H7 (cell line): ENCODE measurements at regions not wholly inside any gene's neighbourhood (a gene's known extent, or its start where the extent isn't known, plus 50 kb on each side); places are given as distances from the start of the nearest gene placed in this dataset.

ENCODE experiments used
- DNase-seq: peaks from one replicate; pipeline ENCODE4 v3.0.0; 2012
- H3K27me3 ChIP-seq: 2 replicates; pipeline ENCODE4 v1.6.0; 2011; ENCODE audit warnings: mild to moderate bottlenecking, low read length; ENCODE audit not compliant: control insufficient read depth, insufficient read depth
- H3K36me3 ChIP-seq: replicated peaks from 2 replicates; pipeline ENCODE4 v1.5.1; 2011; ENCODE audit warnings: low read length; ENCODE audit not compliant: control insufficient read depth, insufficient read depth
- H3K4me3 ChIP-seq: 2 replicates; pipeline ENCODE4 v1.5.1; 2011; ENCODE audit warnings: low read depth, mild to moderate bottlenecking, control low read depth, low read length, moderate library complexity; ENCODE audit not compliant: insufficient read depth

DNA sequence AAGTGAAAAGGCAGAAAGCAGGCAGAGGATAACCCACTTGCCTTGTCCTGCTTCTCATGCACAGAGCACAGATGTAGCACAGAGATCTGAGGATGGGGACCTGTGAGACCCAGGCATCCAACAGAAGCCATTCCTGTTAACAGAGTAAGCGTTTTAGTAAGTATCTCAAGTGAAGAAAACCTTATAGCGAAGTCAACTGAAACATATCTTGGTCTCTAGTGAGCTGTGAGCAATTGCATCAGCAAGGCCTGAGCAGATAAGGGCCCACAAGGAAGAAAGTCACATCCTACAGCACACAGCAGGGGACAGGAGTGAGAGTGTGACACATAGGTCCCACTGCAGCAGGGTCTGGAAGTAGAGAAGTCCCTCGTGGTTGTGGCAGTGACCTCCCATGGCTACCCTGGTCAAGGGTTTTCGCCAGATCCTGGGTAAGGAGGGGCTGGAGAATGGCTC lies 248.7 kb upstream of the TNP1 start:
- no peaks in the 10 kb centered on the region for H3K36me3 ChIP-seq
- H3K27me3 ChIP-seq = no peaks in the 10 kb centered on the region
- H3K4me3 ChIP-seq = no peak overlapping the region
- no peak for DNase-seq

DNA sequence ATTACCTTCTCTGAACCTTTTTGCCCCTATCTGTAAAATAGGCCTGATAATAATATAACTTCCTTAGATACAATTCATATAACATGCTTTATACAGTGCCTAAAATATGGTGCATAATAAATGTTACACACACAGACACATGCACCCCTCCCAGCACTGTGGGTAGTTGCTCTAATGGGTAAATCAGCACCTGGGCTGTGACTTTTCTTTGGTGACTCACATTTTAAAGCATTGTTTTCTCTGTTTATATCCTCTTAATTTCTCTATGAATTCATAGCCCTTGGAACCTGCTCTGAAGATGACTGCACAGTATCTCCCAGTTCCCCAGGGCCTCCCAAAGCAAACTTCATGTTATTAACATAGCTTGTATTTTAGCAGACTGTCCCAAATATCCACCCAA lies 248.2 kb upstream of the TNP1 start:
- Histone ChIP-seq H3K4me3 (no peak overlapping the region), H3K27me3 (no peaks in the 10 kb centered on the region), H3K36me3 (no peaks in the 10 kb centered on the region)
- no peak for DNase-seq

DNA sequence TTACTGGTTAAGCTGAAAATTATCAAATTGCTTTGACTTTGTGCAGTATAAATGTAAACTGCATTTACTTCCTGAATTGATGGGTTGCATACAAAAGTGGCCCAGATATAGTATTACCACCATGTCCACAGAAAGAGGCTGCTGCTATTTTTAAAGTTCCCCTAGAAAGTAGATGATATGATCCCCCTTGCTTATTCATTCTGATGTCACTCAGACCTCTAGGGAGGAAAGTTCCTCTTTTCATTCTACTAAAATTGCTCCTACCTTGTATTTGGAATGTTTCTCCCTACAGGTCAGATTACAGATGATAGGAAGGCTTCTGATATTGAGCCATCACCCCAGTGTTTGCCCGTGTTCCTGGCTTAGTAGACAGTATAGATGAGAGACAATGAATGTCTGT lies 247.6 kb upstream of the TNP1 start:
- Histone ChIP-seq H3K4me3 (no peak overlapping the region), H3K27me3 (no peaks in the 10 kb centered on the region), H3K36me3 (no peaks in the 10 kb centered on the region)
- no peak for DNase-seq

DNA sequence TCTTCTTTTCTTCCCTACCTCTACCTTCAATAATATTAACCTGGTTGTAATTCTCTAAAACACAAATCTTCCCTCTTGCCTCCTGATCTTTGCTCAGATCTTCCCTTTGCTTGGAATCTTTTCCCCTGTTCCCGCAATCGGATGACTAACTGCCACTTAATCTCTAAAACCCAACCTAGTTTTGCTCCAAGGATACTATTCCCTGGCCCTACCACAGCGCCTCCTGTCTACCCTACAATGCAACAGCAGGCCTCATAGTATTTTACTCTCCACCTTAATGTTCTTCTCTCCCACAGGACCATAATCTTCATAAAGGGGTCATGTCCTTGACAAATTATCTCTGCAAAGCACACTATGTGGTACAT lies 246.8 kb upstream of the TNP1 start:
- H3K4me3 ChIP-seq = no peak overlapping the region
- H3K27me3 ChIP-seq = no peaks in the 10 kb centered on the region
- no peak for DNase-seq
- no peaks in the 10 kb centered on the region for H3K36me3 ChIP-seq

GRCh38 chr2:217105733-217106649 lies 246.1 kb upstream of the TNP1 start:
- Histone ChIP-seq H3K27me3 (no peaks in the 10 kb centered on the region), H3K4me3 (no peak overlapping the region), H3K36me3 (no peaks in the 10 kb centered on the region)
- DNase-seq = no peak

DNA sequence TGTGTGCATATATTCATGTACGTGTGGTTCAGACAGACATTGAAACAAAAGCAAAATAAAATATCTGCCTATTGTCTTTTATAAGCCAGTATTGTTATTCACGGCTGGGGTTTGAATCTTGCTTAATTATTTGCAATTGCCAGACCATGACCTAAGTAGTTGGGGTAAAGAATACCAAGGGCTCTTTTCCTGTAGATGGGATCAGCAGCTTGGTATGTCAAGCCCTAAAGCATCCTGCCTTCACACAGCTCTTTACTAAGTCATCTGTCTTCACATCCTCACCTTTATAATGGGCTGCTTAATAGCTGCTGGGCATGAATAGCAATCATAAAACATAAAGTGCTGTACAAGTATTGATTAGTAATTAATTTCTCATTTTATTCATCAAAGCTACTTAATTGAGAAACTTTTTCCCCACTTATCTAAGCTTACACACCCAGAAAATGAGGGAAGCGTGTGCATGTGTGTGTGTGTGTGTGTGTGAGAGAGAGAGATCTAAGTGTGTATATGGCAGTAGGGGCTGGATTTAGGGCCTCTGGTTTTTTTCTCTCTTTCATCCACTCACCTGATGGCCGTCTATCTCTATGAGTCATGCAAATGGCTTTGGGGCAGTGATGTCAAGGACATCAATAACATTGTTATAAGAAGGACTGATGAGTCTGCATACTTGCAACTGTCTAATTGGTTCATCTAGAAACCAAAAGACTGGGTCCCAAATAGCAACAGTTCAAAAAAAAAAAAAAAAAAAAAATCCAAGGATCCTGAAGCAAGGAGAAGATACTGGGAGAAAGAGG lies 244.1 kb upstream of the TNP1 start:
- no peak overlapping the region for H3K4me3 ChIP-seq
- no peak for DNase-seq
- H3K36me3 ChIP-seq = no peaks in the 10 kb centered on the region
- H3K27me3 ChIP-seq = no peaks in the 10 kb centered on the region

- Histone ChIP-seq H3K27me3 (no peaks in the 10 kb centered on the region), H3K36me3 (no peaks in the 10 kb centered on the region), H3K4me3 (no peak overlapping the region)
- no peak for DNase-seq
These were observed 243.1 kb upstream of the TNP1 start for GRCh38 chr2:217102956-217103355.

DNA sequence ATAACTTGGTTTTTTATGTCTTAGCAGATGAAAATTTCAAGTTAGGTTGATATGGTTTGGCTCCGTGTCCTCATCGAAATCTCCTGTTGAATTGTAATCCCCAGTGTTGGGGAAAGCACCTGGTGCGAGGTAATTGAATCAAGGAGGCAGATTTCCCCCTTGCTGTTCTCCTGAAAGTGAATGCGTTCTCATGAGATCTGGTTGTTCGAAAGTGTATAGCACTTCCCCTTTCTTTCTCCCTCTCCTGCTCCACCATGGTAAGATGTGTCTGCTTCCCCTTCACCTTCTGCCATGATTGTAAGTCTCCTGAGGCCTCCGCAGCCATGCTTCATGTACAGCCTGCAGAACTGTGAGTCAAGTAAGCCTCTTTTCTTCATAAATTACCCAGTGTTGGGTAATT lies 242.1 kb upstream of the TNP1 start:
- H3K27me3 ChIP-seq = no peaks in the 10 kb centered on the region
- no peak for DNase-seq
- H3K36me3 ChIP-seq = no peaks in the 10 kb centered on the region
- H3K4me3 ChIP-seq = no peak overlapping the region

- Histone ChIP-seq H3K27me3 (no peaks in the 10 kb centered on the region), H3K4me3 (no peak overlapping the region), H3K36me3 (no peaks in the 10 kb centered on the region)
- no peak for DNase-seq
These were observed 239.7 kb upstream of the TNP1 start for GRCh38 chr2:217099561-217099960.

DNA sequence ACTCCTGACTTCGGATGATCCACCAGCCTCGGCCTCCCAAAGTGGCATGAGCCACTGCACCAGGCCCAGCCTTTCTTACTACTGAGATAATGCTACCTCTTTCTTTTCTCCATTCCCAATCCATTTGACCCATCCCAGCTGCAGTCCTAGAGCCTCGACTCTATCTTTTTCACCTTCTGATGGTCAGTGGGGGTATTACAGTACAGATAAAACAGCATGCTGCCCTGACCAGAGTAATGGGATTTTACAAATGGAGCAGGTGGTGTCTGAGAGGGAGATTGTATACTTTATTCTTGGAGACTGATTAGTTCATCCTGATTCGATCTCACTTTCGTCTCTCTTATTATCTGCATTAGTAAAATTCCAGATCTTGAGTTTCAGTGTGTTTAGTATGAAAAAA lies 238.6 kb upstream of the TNP1 start:
- no peak for DNase-seq

GRCh38 chr2:217097346-217097745 lies 237.5 kb upstream of the TNP1 start:
- no peaks in the 10 kb centered on the region for H3K36me3 ChIP-seq
- DNase-seq = no peak
- H3K4me3 ChIP-seq = no peak overlapping the region
- H3K27me3 ChIP-seq = no peaks in the 10 kb centered on the region

More for the DNA sequence above, 238.6 kb upstream of the TNP1 start:
- H3K4me3 ChIP-seq = no peak overlapping the region
- H3K36me3 ChIP-seq = no peaks in the 10 kb centered on the region
- no peaks in the 10 kb centered on the region for H3K27me3 ChIP-seq

DNA sequence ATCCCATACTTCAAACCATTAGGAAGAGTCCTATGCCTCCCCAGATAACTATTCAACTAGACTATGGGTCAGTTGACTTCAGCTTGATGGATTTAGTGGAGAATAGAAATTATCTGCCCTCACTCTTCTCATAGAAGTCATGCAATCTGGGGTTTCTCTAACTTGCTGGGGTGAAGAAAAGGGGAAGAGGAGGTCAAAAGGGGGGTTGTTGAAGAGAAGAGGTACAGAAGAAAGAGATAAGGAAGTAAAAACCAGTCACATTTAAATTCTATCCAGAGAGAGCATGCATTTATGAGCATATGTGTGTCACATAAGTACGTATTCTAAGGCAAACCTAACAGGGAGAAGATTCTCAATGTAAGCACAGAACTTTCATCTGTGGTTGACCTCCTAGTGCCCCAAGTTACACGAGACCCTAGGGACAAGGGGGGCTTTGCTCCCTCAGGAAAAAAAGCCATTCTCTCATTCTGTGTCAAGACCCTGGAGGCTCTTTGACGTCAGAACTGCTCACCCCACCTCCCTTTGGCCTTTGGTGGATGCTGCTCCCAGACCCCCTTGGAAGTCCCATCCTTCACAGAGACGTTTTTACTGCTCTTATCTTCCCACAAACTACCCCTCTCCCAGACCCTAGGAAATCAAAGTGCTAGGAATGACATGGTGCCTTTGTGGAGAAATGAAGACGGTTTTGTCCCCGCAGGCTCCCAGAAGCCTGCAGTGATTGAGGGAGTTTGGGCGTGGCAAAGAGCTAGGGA lies 236.8 kb upstream of the TNP1 start:
- Histone ChIP-seq H3K4me3 (no peak overlapping the region), H3K27me3 (no peaks in the 10 kb centered on the region), H3K36me3 (no peaks in the 10 kb centered on the region)
- DNase-seq = no peak

- H3K4me3 ChIP-seq = no peak overlapping the region
- no peaks in the 10 kb centered on the region for H3K36me3 ChIP-seq
- DNase-seq = no peak
These were observed 235.8 kb upstream of the TNP1 start for GRCh38 chr2:217095511-217096205.

GRCh38 chr2:217092710-217093379 lies 233.0 kb upstream of the TNP1 start:
- no peak for DNase-seq
- Histone ChIP-seq H3K4me3 (no peak overlapping the region), H3K27me3 (no peaks in the 10 kb centered on the region), H3K36me3 (no peaks in the 10 kb centered on the region)

More at GRCh38 chr2:217095511-217096205, 235.8 kb upstream of the TNP1 start:
- H3K27me3 ChIP-seq = no peaks in the 10 kb centered on the region
